ENCODE measurements at regions not wholly inside any gene's neighbourhood (a gene's known extent, or its start where the extent isn't known, plus 50 kb on each side); places are given as distances from the start of the nearest gene placed in this dataset.
"Not testable (repeated sequence)": the region's sequence is repeated elsewhere in the genome, so short reads cannot be mapped to it uniquely, and the experiment has no call there.

DNA sequence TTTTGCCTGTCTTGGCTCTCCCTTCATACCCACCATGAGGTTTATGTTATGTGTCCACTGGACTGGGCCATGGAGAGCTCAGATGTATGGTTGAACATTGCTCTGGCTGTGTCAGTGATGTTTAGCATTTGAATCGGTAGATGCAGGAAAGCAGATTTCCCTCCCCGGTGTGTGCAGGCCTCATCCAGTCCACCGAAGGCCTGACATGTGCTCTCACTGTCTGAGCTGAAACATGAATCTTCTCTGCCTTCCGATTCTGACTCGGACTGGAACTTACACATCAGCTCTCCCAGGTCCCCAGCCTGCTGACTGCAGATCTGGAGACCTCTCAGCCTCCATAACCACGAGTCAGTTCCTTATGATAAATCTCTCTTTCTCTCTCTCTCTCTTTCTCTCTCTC, 72.4 kb upstream of the SLC66A3 start:
- Histone ChIP-seq H3K4me3 (ENCODE audit: low read depth, low read length) (no peak overlapping the region), H3K4me1 (no peaks in the 10 kb centered on the region), H3K9me3 (ENCODE audit: control insufficient read depth, low read length) (no peaks in the 10 kb centered on the region), H3K9ac (no peak overlapping the region), H3K4me2 (ENCODE audit: low read length) (no peak overlapping the region), H3K36me3 (ENCODE audit: control insufficient read depth, insufficient read depth, low read length) (no peaks in the 10 kb centered on the region), H2AFZ (no peak overlapping the region), H3K79me2 (no peaks in the 10 kb centered on the region), H3K27me3 (ENCODE audit: control insufficient read depth, insufficient read depth, low read length) (no peaks in the 10 kb centered on the region), H3K27ac (no peak overlapping the region)
- TF ChIP-seq CTCF (IDR thresholded peaks at IDR 0.05) = no peak

- not testable (repeated sequence) for H3K4me3 ChIP-seq (ENCODE audit: low read depth, low read length); H3K4me2 ChIP-seq (ENCODE audit: low read length); H3K79me2 ChIP-seq; H2AFZ ChIP-seq; H3K27ac ChIP-seq; H3K9me3 ChIP-seq (ENCODE audit: control insufficient read depth, low read length); H3K9ac ChIP-seq; H3K4me1 ChIP-seq; H3K36me3 ChIP-seq (ENCODE audit: control insufficient read depth, insufficient read depth, low read length); H3K27me3 ChIP-seq (ENCODE audit: control insufficient read depth, insufficient read depth, low read length)
Measured at GRCh38 chr2:11088821-11089220, 66.4 kb upstream of the SLC66A3 start.

GRCh38 chr2:11090187-11090586, 65.1 kb upstream of the SLC66A3 start:
- Histone ChIP-seq H3K9me3 (ENCODE audit: control insufficient read depth, low read length) (no peaks in the 10 kb centered on the region), H3K4me1 (no peaks in the 10 kb centered on the region), H3K4me2 (ENCODE audit: low read length) (no peak overlapping the region), H3K27ac (no peak overlapping the region), H3K36me3 (ENCODE audit: control insufficient read depth, insufficient read depth, low read length) (no peaks in the 10 kb centered on the region), H3K79me2 (no peaks in the 10 kb centered on the region), H2AFZ (no peak overlapping the region), H3K9ac (no peak overlapping the region), H3K4me3 (ENCODE audit: low read depth, low read length) (no peak overlapping the region), H3K27me3 (ENCODE audit: control insufficient read depth, insufficient read depth, low read length) (no peaks in the 10 kb centered on the region)
- no peak for TF ChIP-seq CTCF (IDR thresholded peaks at IDR 0.05)

- H2AFZ ChIP-seq = no peak overlapping the region
- H3K4me1 ChIP-seq = no peaks in the 10 kb centered on the region
- no peaks in the 10 kb centered on the region for H3K9me3 ChIP-seq (ENCODE audit: control insufficient read depth, low read length)
- no peak for TF ChIP-seq CTCF (IDR thresholded peaks at IDR 0.05)
- no peaks in the 10 kb centered on the region for H3K36me3 ChIP-seq (ENCODE audit: control insufficient read depth, insufficient read depth, low read length)
- no peak overlapping the region for H3K4me2 ChIP-seq (ENCODE audit: low read length)
- no peaks in the 10 kb centered on the region for H3K27me3 ChIP-seq (ENCODE audit: control insufficient read depth, insufficient read depth, low read length)
- no peak overlapping the region for H3K27ac ChIP-seq
- H3K79me2 ChIP-seq = no peaks in the 10 kb centered on the region
- H3K9ac ChIP-seq = no peak overlapping the region
- H3K4me3 ChIP-seq (ENCODE audit: low read depth, low read length) = no peak overlapping the region
Measured at GRCh38 chr2:11092701-11093335, 62.4 kb upstream of the SLC66A3 start.

DNA sequence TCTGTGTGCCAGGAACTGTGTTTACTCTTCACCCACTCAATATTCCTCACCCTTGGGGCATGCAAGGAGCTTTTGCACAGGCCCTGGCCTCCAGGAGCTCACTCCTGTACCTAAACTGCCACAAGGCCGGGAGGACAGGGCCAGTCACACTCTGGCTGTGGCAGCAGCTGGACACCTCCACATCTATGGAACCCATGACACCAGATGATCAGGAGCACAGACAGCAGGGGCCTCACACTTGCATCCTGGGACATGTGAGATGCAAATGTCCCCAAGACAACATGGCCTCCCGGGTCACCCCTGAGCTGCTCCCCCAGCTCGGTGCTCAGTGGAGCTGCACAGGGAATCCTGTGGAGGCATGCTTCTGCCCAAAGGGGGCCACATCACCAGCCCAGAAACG, 61.8 kb upstream of the SLC66A3 start:
- H3K27me3 ChIP-seq (ENCODE audit: control insufficient read depth, insufficient read depth, low read length) = no peaks in the 10 kb centered on the region
- H3K9ac ChIP-seq = no peak overlapping the region
- no peaks in the 10 kb centered on the region for H3K4me1 ChIP-seq
- no peaks in the 10 kb centered on the region for H3K9me3 ChIP-seq (ENCODE audit: control insufficient read depth, low read length)
- no peak overlapping the region for H3K4me2 ChIP-seq (ENCODE audit: low read length)
- no peak overlapping the region for H2AFZ ChIP-seq
- H3K4me3 ChIP-seq (ENCODE audit: low read depth, low read length) = no peak overlapping the region
- H3K36me3 ChIP-seq (ENCODE audit: control insufficient read depth, insufficient read depth, low read length) = no peaks in the 10 kb centered on the region
- no peaks in the 10 kb centered on the region for H3K79me2 ChIP-seq
- no peak overlapping the region for H3K27ac ChIP-seq
- TF ChIP-seq CTCF (IDR thresholded peaks at IDR 0.05) = no peak
